CD14-positive monocyte (primary cell): ENCODE measurements at regions not wholly inside any gene's neighbourhood (a gene's known extent, or its start where the extent isn't known, plus 50 kb on each side); places are given as distances from the start of the nearest gene placed in this dataset.

Source experiments
- DNase-seq, 3 donors: peaks; one replicate each; pipeline ENCODE4 v3.0.0-alpha.2; 2011 to 2022
- H2AFZ ChIP-seq: 2 replicates; pipeline ENCODE4 v1.6.0; 2012; ENCODE audit warnings: mild to moderate bottlenecking, low read depth, low read length, inconsistent platforms; ENCODE audit not compliant: insufficient read depth, poor library complexity, severe bottlenecking
- H3K27ac ChIP-seq, 2 donors: 1 replicate in 1 of 2; 2 replicates in 1 of 2; pipeline ENCODE4 v1.5.1; 2012 to 2013; ENCODE audit warnings: low read length in 2 of 2, control low read depth in 1 of 2, inconsistent platforms in 1 of 2, low read depth in 1 of 2, mild to moderate bottlenecking in 1 of 2
- H3K27me3 ChIP-seq, 2 donors: one replicate each; pipeline versions ENCODE4 v1.6.0 to v1.6.1; 2011 to 2013; ENCODE audit warnings: low read length in 2 of 2; ENCODE audit not compliant: control insufficient read depth in 2 of 2, insufficient read depth in 2 of 2
- H3K36me3 ChIP-seq, 2 donors: replicated peaks in 1 of 2; 1 replicate in 1 of 2; 2 replicates in 1 of 2; pipeline versions ENCODE4 v1.5.1 to v1.6.1; 2012 to 2013; ENCODE audit warnings: low read length in 2 of 2, control low read depth in 1 of 2, inconsistent platforms in 1 of 2, mild to moderate bottlenecking in 1 of 2; ENCODE audit not compliant: insufficient read depth in 2 of 2, control insufficient read depth in 1 of 2
- H3K4me1 ChIP-seq, 2 donors: 1 replicate in 1 of 2; 2 replicates in 1 of 2; pipeline versions ENCODE4 v1.5.1 to v1.6.1; 2012 to 2013; ENCODE audit warnings: low read length in 2 of 2, control low read depth in 1 of 2, inconsistent platforms in 1 of 2, mild to moderate bottlenecking in 1 of 2, moderate library complexity in 1 of 2; ENCODE audit not compliant: insufficient read depth in 2 of 2, control insufficient read depth in 1 of 2
- H3K4me2 ChIP-seq: replicated peaks from 2 replicates; pipeline ENCODE3; 2012; ENCODE audit warnings: low read length, moderate library complexity, mild to moderate bottlenecking; ENCODE audit not compliant: poor library complexity, severe bottlenecking; ENCODE audit errors: extremely low read depth
- H3K4me3 ChIP-seq, 3 experiments: fragments of 200-600 bp in 1 of 3; sonication (generic) in 1 of 3; replicated peaks in 1 of 3; 1 replicate in 2 of 3; 2 replicates in 1 of 3; pipeline ENCODE4 v1.5.1; 2011 to 2013; ENCODE audit warnings: low read length in 3 of 3, mild to moderate bottlenecking in 3 of 3, control low read depth in 2 of 3, low read depth in 2 of 3, inconsistent platforms in 1 of 3, moderate library complexity in 1 of 3
- H3K79me2 ChIP-seq: 2 replicates; pipeline ENCODE4 v1.6.0; 2012; ENCODE audit warnings: mild to moderate bottlenecking, control low read depth, inconsistent platforms, low read length, moderate library complexity; ENCODE audit not compliant: insufficient read depth
- H3K9ac ChIP-seq: 2 replicates; pipeline ENCODE4 v1.6.0; 2017; ENCODE audit warnings: low read length, mild to moderate bottlenecking; ENCODE audit not compliant: insufficient read depth, poor library complexity, severe bottlenecking
- H3K9me3 ChIP-seq, 2 donors: replicated peaks in 1 of 2; 1 replicate in 1 of 2; 2 replicates in 1 of 2; pipeline versions ENCODE4 v1.5.1 to v1.6.1; 2012 to 2013; ENCODE audit warnings: low read length in 2 of 2, control low read depth in 1 of 2; ENCODE audit not compliant: control insufficient read depth in 1 of 2, insufficient read depth in 1 of 2
- H4K20me1 ChIP-seq: 2 replicates; pipeline ENCODE4 v1.6.0; 2012; ENCODE audit warnings: mild to moderate bottlenecking, low read length, control low read depth, moderate library complexity; ENCODE audit not compliant: insufficient read depth
- H3K27ac Mint-ChIP-seq, 7 donors: one replicate each; pipeline ENCODE4 v1.8.0; 2020; ENCODE audit warnings: mild to moderate bottlenecking in 7 of 7, mixed read lengths in 7 of 7, moderate library complexity in 6 of 7, inconsistent platforms in 2 of 7
- H3K27me3 Mint-ChIP-seq, 3 donors: one replicate each; pipeline ENCODE4 v1.8.0; 2021 to 2022; ENCODE audit warnings: low read depth in 3 of 3, mild to moderate bottlenecking in 3 of 3, mixed read lengths in 3 of 3, moderate library complexity in 3 of 3, inconsistent platforms in 1 of 3
- H3K36me3 Mint-ChIP-seq, 2 donors: one replicate each; pipeline ENCODE4 v1.8.0; 2020; ENCODE audit warnings: mixed read lengths in 2 of 2, inconsistent platforms in 1 of 2, mild to moderate bottlenecking in 1 of 2
- H3K4me1 Mint-ChIP-seq: one replicate; pipeline ENCODE4 v1.8.0; 2020; ENCODE audit warnings: mild to moderate bottlenecking, mixed read lengths
- H3K4me3 Mint-ChIP-seq, 2 donors: one replicate each; pipeline ENCODE4 v1.8.0; 2020; ENCODE audit warnings: mild to moderate bottlenecking in 2 of 2, mixed read lengths in 2 of 2, moderate library complexity in 1 of 2
- H3K9me3 Mint-ChIP-seq, 7 donors: one replicate each; pipeline ENCODE4 v1.8.0; 2020 to 2022; ENCODE audit warnings: mixed read lengths in 7 of 7, mild to moderate bottlenecking in 6 of 7, moderate library complexity in 6 of 7, inconsistent platforms in 2 of 7
- WGBS: methylation state at CpG from one replicate; pipeline ENCODE4 v1.1.5; 2013; ENCODE audit warnings: missing lambda C conversion rate; ENCODE audit not compliant: insufficient coverage; 5-methylcytosine and 5-hydroxymethylcytosine counted together
- intact Hi-C, 2 donors: fragments of 100-400 bp; cut with micrococcal nuclease; formaldehyde crosslinking; loops; one replicate each; pipeline versions ENCODE4 v1.15.0 to v1.15.1; 2023
- TF ChIP-seq, protein P1 (sequence below): fragments of 200-600 bp; IDR thresholded peaks from one replicate; pipeline ENCODE4 v1.8.0; 2022; ENCODE audit warnings: antibody characterized with exemption, mild to moderate bottlenecking

DNA sequence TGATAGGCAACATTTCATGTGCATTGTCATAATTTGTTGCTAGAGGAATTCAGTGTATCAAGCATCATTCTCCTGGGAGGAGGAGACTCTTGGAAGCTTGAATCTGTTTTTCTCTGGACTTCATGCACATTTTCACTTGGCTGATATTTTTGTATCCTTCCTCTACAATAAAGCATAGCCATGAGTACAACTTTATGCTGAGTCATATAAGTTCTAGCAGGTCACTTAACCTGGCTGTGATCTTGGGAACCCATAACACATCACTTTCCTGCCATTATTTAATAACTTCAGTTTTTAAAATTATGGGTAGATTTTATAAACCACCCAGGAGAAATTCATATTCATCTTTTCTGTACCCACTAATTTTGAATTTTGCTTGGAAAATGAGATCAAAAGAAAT, 203.0 kb upstream of the CD96 start:
- Histone ChIP-seq H3K9ac (no peak overlapping the region), H3K27me3 (no peaks in the 10 kb centered on the region), H3K4me3 (no peak overlapping the region), H3K4me1 (no peaks in the 10 kb centered on the region), H3K27ac (no peak overlapping the region), H3K4me2 (no peak overlapping the region), H4K20me1 (no peaks in the 10 kb centered on the region), H2AFZ (no peak overlapping the region), H3K9me3 (peaks cover 0 to 5% of the 10 kb centered on the region in 2 donors), H3K79me2 (no peaks in the 10 kb centered on the region), H3K36me3 (no peaks in the 10 kb centered on the region)
- no peak overlapping the region for H3K4me3 Mint-ChIP-seq
- no peaks in the 10 kb centered on the region for H3K4me1 Mint-ChIP-seq
- DNase-seq, result no peak
- H3K36me3 Mint-ChIP-seq, result no peaks in the 10 kb centered on the region
- no peak overlapping the region for H3K27ac Mint-ChIP-seq
- intact Hi-C loops, result no loop called here
- TF ChIP-seq, protein P1, sequence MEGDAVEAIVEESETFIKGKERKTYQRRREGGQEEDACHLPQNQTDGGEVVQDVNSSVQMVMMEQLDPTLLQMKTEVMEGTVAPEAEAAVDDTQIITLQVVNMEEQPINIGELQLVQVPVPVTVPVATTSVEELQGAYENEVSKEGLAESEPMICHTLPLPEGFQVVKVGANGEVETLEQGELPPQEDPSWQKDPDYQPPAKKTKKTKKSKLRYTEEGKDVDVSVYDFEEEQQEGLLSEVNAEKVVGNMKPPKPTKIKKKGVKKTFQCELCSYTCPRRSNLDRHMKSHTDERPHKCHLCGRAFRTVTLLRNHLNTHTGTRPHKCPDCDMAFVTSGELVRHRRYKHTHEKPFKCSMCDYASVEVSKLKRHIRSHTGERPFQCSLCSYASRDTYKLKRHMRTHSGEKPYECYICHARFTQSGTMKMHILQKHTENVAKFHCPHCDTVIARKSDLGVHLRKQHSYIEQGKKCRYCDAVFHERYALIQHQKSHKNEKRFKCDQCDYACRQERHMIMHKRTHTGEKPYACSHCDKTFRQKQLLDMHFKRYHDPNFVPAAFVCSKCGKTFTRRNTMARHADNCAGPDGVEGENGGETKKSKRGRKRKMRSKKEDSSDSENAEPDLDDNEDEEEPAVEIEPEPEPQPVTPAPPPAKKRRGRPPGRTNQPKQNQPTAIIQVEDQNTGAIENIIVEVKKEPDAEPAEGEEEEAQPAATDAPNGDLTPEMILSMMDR, result no peak
- H3K27me3 Mint-ChIP-seq, result no peaks in the 10 kb centered on the region
- peaks cover 0 to 9% (median 5%) of the 10 kb centered on the region in 7 donors for H3K9me3 Mint-ChIP-seq

DNA sequence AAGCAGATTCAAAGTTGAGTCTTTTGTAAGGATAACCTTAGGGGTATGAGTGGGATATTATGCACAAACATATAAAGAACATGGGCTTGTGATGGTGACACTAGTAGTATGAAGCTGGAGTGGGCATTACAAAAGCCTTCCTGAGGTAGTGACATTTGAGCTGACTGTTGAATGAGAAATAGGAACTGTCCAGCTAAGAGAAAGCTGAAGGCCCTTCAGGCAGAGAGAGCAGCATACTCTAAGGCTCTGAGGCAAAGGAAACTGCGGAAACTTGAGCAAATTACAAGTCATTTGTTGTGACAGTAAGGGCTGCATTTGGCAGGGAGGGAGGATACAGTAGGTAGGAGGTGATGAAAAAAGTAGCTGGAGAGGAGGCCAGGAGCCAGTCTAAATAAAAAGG, 190.7 kb upstream of the CD96 start:
- H3K4me1 ChIP-seq, result no peaks in the 10 kb centered on the region
- no peak overlapping the region for H3K4me2 ChIP-seq
- peaks cover 0 to 8% (median 3%) of the 10 kb centered on the region in 7 donors for H3K9me3 Mint-ChIP-seq
- H3K9ac ChIP-seq, result no peak overlapping the region
- TF ChIP-seq, protein P1, result no peak
- intact Hi-C loops, result no loop called here
- H3K27ac ChIP-seq, result no peak overlapping the region
- H3K79me2 ChIP-seq, result no peaks in the 10 kb centered on the region
- no peak overlapping the region for H2AFZ ChIP-seq
- no peaks in the 10 kb centered on the region for H4K20me1 ChIP-seq
- H3K36me3 ChIP-seq, result no peaks in the 10 kb centered on the region
- 90% methylated on average over 1 of the region's 1 CpG for WGBS
- no peaks in the 10 kb centered on the region for H3K4me1 Mint-ChIP-seq
- peaks cover 0 to 3% of the 10 kb centered on the region in 2 donors for H3K9me3 ChIP-seq
- H3K27me3 Mint-ChIP-seq, result peaks cover 0 to 1% (median 0%) of the 10 kb centered on the region in 3 donors
- no peak overlapping the region for H3K4me3 ChIP-seq
- no peaks in the 10 kb centered on the region for H3K36me3 Mint-ChIP-seq
- no peak overlapping the region for H3K4me3 Mint-ChIP-seq
- no peak overlapping the region for H3K27ac Mint-ChIP-seq
- no peak for DNase-seq
- no peaks in the 10 kb centered on the region for H3K27me3 ChIP-seq
